GM12891 (cell line): ENCODE measurements at regions not wholly inside any gene's neighbourhood (a gene's known extent, or its start where the extent isn't known, plus 50 kb on each side); places are given as distances from the start of the nearest gene placed in this dataset.

Experiments used
- DNase-seq: peaks from one replicate; pipeline ENCODE4 v3.0.0; 2011; ENCODE audit warnings: low spot score; ENCODE audit not compliant: insufficient read length
- FAIRE-seq: peaks from 2 replicates; lab custom pipeline; 2011; peaks lifted over from hg19 to GRCh38; lab: Jason Lieb, UNC
- PAX5 ChIP-seq: IDR thresholded peaks from 2 replicates; pipeline ENCODE4 v1.6.1; 2011; ENCODE audit warnings: low read length, moderate library complexity, mild to moderate bottlenecking; ENCODE audit not compliant: insufficient read depth, severe bottlenecking
- POLR2A ChIP-seq: IDR thresholded peaks from 2 replicates; pipeline ENCODE4 v1.6.1; 2011; ENCODE audit warnings: low read depth, low read length, control low read depth
- POLR2AphosphoS5 ChIP-seq: IDR thresholded peaks from 2 replicates; pipeline ENCODE4 v1.6.1; 2011; ENCODE audit warnings: low read depth, low read length, control low read depth
- POU2F2 ChIP-seq: IDR thresholded peaks from 2 replicates; pipeline ENCODE4 v1.6.1; 2011; ENCODE audit warnings: low read depth, mild to moderate bottlenecking, control low read depth, low read length, moderate library complexity
- SPI1 ChIP-seq: IDR thresholded peaks from 2 replicates; pipeline ENCODE4 v1.6.1; 2011; ENCODE audit warnings: low read depth, low read length, control low read depth
- TAF1 ChIP-seq: IDR thresholded peaks from 2 replicates; pipeline ENCODE4 v1.6.1; 2011; ENCODE audit warnings: low read depth, low read length, control low read depth

- no peak for TF ChIP-seq PAX5
- no peak for TF ChIP-seq POU2F2
- no peak for TF ChIP-seq SPI1
- no peak for TF ChIP-seq POLR2A
- TF ChIP-seq POLR2AphosphoS5 = no peak
- TF ChIP-seq TAF1 = no peak
- FAIRE-seq (no peak), DNase-seq (no peak)
These were observed 53.9 kb downstream of the OTOR start for GRCh38 chr20:16801919-16802651.

GRCh38 chr20:16802652-16802935, 54.4 kb downstream of the OTOR start:
- no peak for TF ChIP-seq POU2F2
- no peak for TF ChIP-seq POLR2A
- TF ChIP-seq SPI1 = no peak
- no peak for TF ChIP-seq TAF1
- no peak for TF ChIP-seq PAX5
- no peak for TF ChIP-seq POLR2AphosphoS5
- DNase-seq (no peak), FAIRE-seq (no peak)

- TF ChIP-seq PAX5 (no peak), POU2F2 (no peak), SPI1 (no peak), POLR2A (no peak), POLR2AphosphoS5 (no peak), TAF1 (no peak)
- FAIRE-seq (no peak), DNase-seq (peak; percentile 22)
These were observed 56.0 kb downstream of the OTOR start for GRCh38 chr20:16803965-16804792.

- DNase-seq (no peak), FAIRE-seq (no peak)
- no peak for TF ChIP-seq POLR2A
- no peak for TF ChIP-seq PAX5
- TF ChIP-seq POU2F2 = no peak
- TF ChIP-seq TAF1 = no peak
- TF ChIP-seq POLR2AphosphoS5 = no peak
- TF ChIP-seq SPI1 = no peak
These were observed 56.6 kb downstream of the OTOR start for GRCh38 chr20:16804793-16805187.

- DNase-seq (no peak), FAIRE-seq (no peak)
- TF ChIP-seq PAX5 (no peak), SPI1 (no peak), POU2F2 (no peak), POLR2AphosphoS5 (no peak), POLR2A (no peak), TAF1 (no peak)
These were observed 57.9 kb downstream of the OTOR start for GRCh38 chr20:16806061-16806460.

GRCh38 chr20:16806886-16807285, 58.7 kb downstream of the OTOR start:
- FAIRE-seq (no peak), DNase-seq (no peak)
- no peak for TF ChIP-seq POLR2A
- no peak for TF ChIP-seq PAX5
- no peak for TF ChIP-seq POLR2AphosphoS5
- TF ChIP-seq TAF1 = no peak
- no peak for TF ChIP-seq POU2F2
- TF ChIP-seq SPI1 = no peak

GRCh38 chr20:16808796-16809195, 60.6 kb downstream of the OTOR start:
- FAIRE-seq = no peak
- no peak for DNase-seq
- no peak for TF ChIP-seq POLR2AphosphoS5
- TF ChIP-seq SPI1 = no peak
- TF ChIP-seq POU2F2 = no peak
- TF ChIP-seq POLR2A = no peak
- no peak for TF ChIP-seq TAF1
- no peak for TF ChIP-seq PAX5

GRCh38 chr20:16810216-16810615, 62.1 kb downstream of the OTOR start:
- DNase-seq (no peak), FAIRE-seq (no peak)
- TF ChIP-seq POU2F2 (no peak), TAF1 (no peak), POLR2A (no peak), PAX5 (no peak), SPI1 (no peak), POLR2AphosphoS5 (no peak)

- TF ChIP-seq POU2F2 (no peak), PAX5 (no peak), TAF1 (no peak), SPI1 (no peak), POLR2AphosphoS5 (no peak), POLR2A (no peak)
- DNase-seq (no peak), FAIRE-seq (no peak)
These were observed 68.0 kb downstream of the OTOR start for GRCh38 chr20:16816192-16816591.
